IMR-90 (cell line): ENCODE measurements at regions not wholly inside any gene's neighbourhood (a gene's known extent, or its start where the extent isn't known, plus 50 kb on each side); places are given as distances from the start of the nearest gene placed in this dataset.

Experiments used
- ATAC-seq: fragments of 200-7000 bp; cut with Tn5 transposase; 2 replicates; pipeline ENCODE4 v1.9.1; 2020; ENCODE audit warnings: low read depth, mild to moderate bottlenecking, moderate library complexity
- BruUV-seq: library from RNA; stranded (reverse); fragments of 400-500 nt; replicated peaks from 2 replicates; lab custom pipeline; 2021; lab: Mats Ljungman, UMichigan
- CTCF ChIA-PET: fragments of 300-600 bp; formaldehyde crosslinking; extraction: SDS; loops from one replicate; lab custom pipeline; 2021; ENCODE audit warnings: antibody characterized with exemption; lab: Yijun Ruan, JAX
- POLR2A ChIA-PET: fragments of 300-600 bp; sonication (Branson Sonifier 250); formaldehyde crosslinking; loops from one replicate; lab custom pipeline; 2022; ENCODE audit warnings: antibody characterized with exemption; ENCODE audit not compliant: unreplicated experiment; lab: Charles Lee
- DNase-seq: peaks from one replicate; pipeline ENCODE4 v3.0.0; 2013
- H2AFZ ChIP-seq: replicated peaks from 2 replicates; pipeline ENCODE3; 2013; ENCODE audit warnings: low read length, mild to moderate bottlenecking; ENCODE audit not compliant: poor library complexity
- H2AK5ac ChIP-seq: 2 replicates; pipeline ENCODE4 v1.6.1; 2013; ENCODE audit warnings: low read depth, low read length, inconsistent platforms
- H2AK9ac ChIP-seq: replicated peaks from 2 replicates; pipeline ENCODE3; 2013; ENCODE audit warnings: mild to moderate bottlenecking, low read depth, low read length, moderate library complexity; ENCODE audit not compliant: poor library complexity
- H2BK120ac ChIP-seq: 2 replicates; pipeline ENCODE4 v1.6.1; 2013; ENCODE audit warnings: low read depth, low read length, inconsistent platforms
- H2BK15ac ChIP-seq: 3 replicates; pipeline ENCODE4 v1.6.1; 2013; ENCODE audit warnings: low read depth, low read length, inconsistent platforms
- H2BK20ac ChIP-seq: 2 replicates; pipeline ENCODE4 v1.6.1; 2013; ENCODE audit warnings: low read depth, mild to moderate bottlenecking, inconsistent platforms, low read length, moderate library complexity
- H2BK5ac ChIP-seq: 2 replicates; pipeline ENCODE4 v1.6.1; 2013; ENCODE audit warnings: mild to moderate bottlenecking, low read depth, low read length, inconsistent platforms; ENCODE audit not compliant: poor library complexity, severe bottlenecking
- H3K14ac ChIP-seq: replicated peaks from 2 replicates; pipeline ENCODE4 v1.6.1; 2013; ENCODE audit warnings: low read depth, low read length, inconsistent platforms
- H3K18ac ChIP-seq: 2 replicates; pipeline ENCODE4 v1.6.1; 2013; ENCODE audit warnings: low read depth, low read length, control low read depth
- H3K23ac ChIP-seq: 2 replicates; pipeline ENCODE4 v1.6.1; 2013; ENCODE audit warnings: low read depth, low read length, inconsistent platforms
- H3K27ac ChIP-seq: 2 replicates; pipeline ENCODE4 v1.5.1; 2013; ENCODE audit warnings: mild to moderate bottlenecking, control low read depth, low read length; ENCODE audit not compliant: insufficient read depth
- H3K27me3 ChIP-seq: 2 replicates; pipeline ENCODE4 v1.6.1; 2013; ENCODE audit warnings: low read length; ENCODE audit not compliant: control insufficient read depth, insufficient read depth
- H3K36me3 ChIP-seq: 2 replicates; pipeline ENCODE4 v1.6.1; 2013; ENCODE audit warnings: low read length, mixed read lengths; ENCODE audit not compliant: control insufficient read depth, insufficient read depth
- H3K4ac ChIP-seq: 2 replicates; pipeline ENCODE4 v1.6.1; 2013; ENCODE audit warnings: low read depth, low read length, inconsistent platforms
- H3K4me1 ChIP-seq: 2 replicates; pipeline ENCODE4 v1.6.1; 2013; ENCODE audit warnings: low read length, mixed read lengths; ENCODE audit not compliant: control insufficient read depth, insufficient read depth
- H3K4me2 ChIP-seq: 2 replicates; pipeline ENCODE4 v1.6.1; 2013; ENCODE audit warnings: low read depth, mild to moderate bottlenecking, control low read depth, low read length, moderate library complexity
- H3K4me3 ChIP-seq: 2 replicates; pipeline ENCODE4 v1.5.1; 2013; ENCODE audit warnings: low read depth, mild to moderate bottlenecking, control low read depth, low read length, moderate library complexity; ENCODE audit not compliant: insufficient read depth
- H3K56ac ChIP-seq: 2 replicates; pipeline ENCODE4 v1.6.1; 2013; ENCODE audit warnings: low read length, inconsistent platforms; ENCODE audit not compliant: insufficient read depth; ENCODE audit errors: extremely low read depth
- H3K79me1 ChIP-seq, 2 experiments: 2 replicates each; pipeline ENCODE4 v1.6.1; 2013; ENCODE audit warnings: low read length in 2 of 2, inconsistent platforms in 1 of 2, low read depth in 1 of 2
- H3K9ac ChIP-seq: 2 replicates; pipeline ENCODE4 v1.6.1; 2013; ENCODE audit warnings: low read depth, low read length, control low read depth
- H3K9me1 ChIP-seq: 2 replicates; pipeline ENCODE4 v1.6.1; 2013; ENCODE audit warnings: low read length, inconsistent platforms; ENCODE audit not compliant: insufficient read depth
- H3K9me3 ChIP-seq: 2 replicates; pipeline ENCODE4 v1.6.1; 2013; ENCODE audit warnings: low read length; ENCODE audit not compliant: control insufficient read depth, insufficient read depth
- H4K20me1 ChIP-seq: 2 replicates; pipeline ENCODE4 v1.6.1; 2013; ENCODE audit warnings: low read length, inconsistent platforms; ENCODE audit not compliant: insufficient read depth
- H4K5ac ChIP-seq: 2 replicates; pipeline ENCODE4 v1.6.1; 2013; ENCODE audit warnings: mild to moderate bottlenecking, low read depth, low read length, control low read depth
- H4K8ac ChIP-seq, 2 experiments: 2 replicates each; pipeline ENCODE4 v1.6.1; 2013; ENCODE audit warnings: low read depth in 2 of 2, low read length in 2 of 2, control low read depth in 1 of 2, inconsistent platforms in 1 of 2
- H4K91ac ChIP-seq: 2 replicates; pipeline ENCODE4 v1.6.1; 2013; ENCODE audit warnings: low read depth, low read length, inconsistent platforms; ENCODE audit not compliant: insufficient read depth
- BHLHE40 ChIP-seq: fragments of 150-350 bp; IDR thresholded peaks from 2 replicates; pipeline ENCODE4 v1.6.1; 2016; ENCODE audit warnings: mild to moderate bottlenecking, low read depth, low read length
- CEBPB ChIP-seq: IDR thresholded peaks from 2 replicates; pipeline ENCODE4 v1.6.1; 2012; ENCODE audit warnings: low read depth, low read length, improper control_type of control experiment
- CHD1 ChIP-seq: IDR thresholded peaks from 2 replicates; pipeline ENCODE4 v1.6.1; 2012; ENCODE audit warnings: low read depth, low read length, improper control_type of control experiment
- FOS ChIP-seq: fragments of 150-350 bp; IDR thresholded peaks from 2 replicates; pipeline ENCODE4 v1.6.1; 2016; ENCODE audit warnings: low read depth, low read length
- MAFK ChIP-seq: IDR thresholded peaks from 2 replicates; pipeline ENCODE4 v1.6.1; 2012; ENCODE audit warnings: low read depth, low read length, improper control_type of control experiment
- MAZ ChIP-seq: IDR thresholded peaks from 2 replicates; pipeline ENCODE4 v1.6.1; 2012; ENCODE audit warnings: low read depth, mild to moderate bottlenecking, low read length, improper control_type of control experiment, moderate library complexity, borderline replicate concordance
- MXI1 ChIP-seq: IDR thresholded peaks from 2 replicates; pipeline ENCODE4 v1.6.1; 2012; ENCODE audit warnings: low read depth, mild to moderate bottlenecking, low read length, moderate library complexity, borderline replicate concordance
- NFE2L2 ChIP-seq: fragments of 150-350 bp; IDR thresholded peaks from 2 replicates; pipeline ENCODE4 v1.6.1; 2016; ENCODE audit warnings: low read depth, mild to moderate bottlenecking, low read length
- POLR2A ChIP-seq: IDR thresholded peaks from 2 replicates; pipeline ENCODE4 v1.6.1; 2012; ENCODE audit warnings: mild to moderate bottlenecking, low read depth, low read length
- RAD21 ChIP-seq: IDR thresholded peaks from 2 replicates; pipeline ENCODE4 v1.6.1; 2012; ENCODE audit warnings: low read length, improper control_type of control experiment
- RCOR1 ChIP-seq: IDR thresholded peaks from 2 replicates; pipeline ENCODE4 v1.6.1; 2012; ENCODE audit warnings: mild to moderate bottlenecking, low read length, improper control_type of control experiment; ENCODE audit not compliant: insufficient replicate concordance
- RFX5 ChIP-seq: IDR thresholded peaks from 2 replicates; pipeline ENCODE4 v1.8.0; 2012; ENCODE audit warnings: low read depth, mild to moderate bottlenecking, low read length, moderate library complexity
- SMC3 ChIP-seq: fragments of 150-350 bp; IDR thresholded peaks from 2 replicates; pipeline ENCODE4 v1.6.1; 2016; ENCODE audit warnings: low read depth, mild to moderate bottlenecking, antibody characterized with exemption, low read length, moderate library complexity
- WGBS, 2 experiments: methylation state at CpG; one replicate each; pipeline versions ENCODE4 v1.1.5 to v1.1.7; 2013; ENCODE audit warnings: missing lambda C conversion rate in 2 of 2; ENCODE audit not compliant: insufficient read length in 1 of 2; ENCODE audit errors: extremely low coverage in 2 of 2; 5-methylcytosine and 5-hydroxymethylcytosine counted together
- dilution Hi-C: fragments of 300-500 bp; cut with HindIII; formaldehyde crosslinking; loops from one replicate; pipeline ENCODE4 v1.14.3; 2018; ENCODE audit warnings: low sequenced_read_pairs; ENCODE audit not compliant: unreplicated experiment
- in situ Hi-C: fragments of 300-500 bp; cut with MboI; formaldehyde crosslinking; loops from 3 replicates; pipeline ENCODE4 v1.14.3; 2019; ENCODE audit warnings: low sequenced_read_pairs, inconsistent platforms, mixed read lengths
- intact Hi-C: fragments of 100-400 bp; cut with micrococcal nuclease; formaldehyde crosslinking; loops from 2 replicates; pipeline ENCODE4 v1.10.0; 2022
- TF ChIP-seq, protein P1 (sequence below): fragments of 150-350 bp; IDR thresholded peaks from 2 replicates; pipeline ENCODE4 v1.6.1; 2017; ENCODE audit warnings: mild to moderate bottlenecking, antibody characterized with exemption, low read length, low read depth
- TF ChIP-seq, protein P2 (sequence below): conservative IDR thresholded peaks from 2 replicates; pipeline ENCODE4 v1.5.1; 2012; ENCODE audit warnings: mild to moderate bottlenecking, low read depth, low read length, improper control_type of control experiment
- TF ChIP-seq, protein P3 (sequence below): fragments of 150-350 bp; IDR thresholded peaks from 2 replicates; pipeline ENCODE4 v1.6.1; 2016; ENCODE audit warnings: low read depth, mild to moderate bottlenecking, low read length, moderate library complexity, borderline replicate concordance

DNA sequence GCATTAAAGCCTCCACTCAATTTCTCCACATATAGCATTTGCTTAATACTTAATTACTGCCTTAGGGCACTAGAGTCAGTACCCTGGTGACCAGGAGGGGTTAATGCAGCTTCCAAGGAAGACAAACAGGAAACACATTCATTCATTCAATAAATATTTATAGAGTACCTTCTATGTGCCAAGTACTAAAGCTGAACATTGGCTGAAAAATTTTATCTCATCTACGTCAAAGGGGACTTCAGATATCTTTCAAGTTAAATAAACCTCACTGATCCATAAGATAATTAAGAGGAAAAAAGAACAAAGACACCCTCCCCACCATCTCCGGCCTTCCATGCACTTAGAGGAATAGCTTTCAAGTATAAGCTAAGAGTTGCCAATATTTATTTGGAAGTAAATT lies 156.9 kb upstream of the PRICKLE2 start:
- in situ Hi-C loops (no loop called here), dilution Hi-C loops (no loop called here), intact Hi-C loops (loop anchor here (1.0 kb wide), 1 partner anchor 24 kb away; no protein-coding TSS in a partner anchor)
- DNase-seq (peak; percentile 64), ATAC-seq (peak; percentile 77)
- no TSS peak for BruUV-seq
- Histone ChIP-seq H3K27me3 (no peaks in the 10 kb centered on the region), H3K9me1 (peaks cover 10% of the 10 kb centered on the region), H3K56ac (no peak overlapping the region), H3K4ac (no peak overlapping the region), H4K8ac (peak overlapping the region in 1 of 2 experiments; percentile 93; a peak in 2 of 4 replicates), H2AK5ac (no peak overlapping the region), H2BK15ac (peak overlapping the region; percentile 82; the same call in 1 of the 3 replicates), H3K9me3 (0 out of 2 replicates have a peak, but pooled peaks cover 4% of the 10 kb centered on the region), H3K79me1 (peaks cover 0 to 8% of the 10 kb centered on the region in 2 experiments; a peak in 1 of 4 replicates), H2BK120ac (peak overlapping the region; percentile 67), H2AK9ac (no peak overlapping the region), H4K5ac (no peak overlapping the region; the same call in 1 of the 2 replicates), H3K4me2 (peak overlapping the region; percentile 64; the same call in 1 of the 2 replicates), H2AFZ (no peak overlapping the region), H2BK5ac (no peak overlapping the region), H3K14ac (peak overlapping the region; percentile 38; the same call in 1 of the 2 replicates), H3K36me3 (no peaks in the 10 kb centered on the region), H2BK20ac (peak overlapping the region; percentile 76), H3K4me3 (no peak overlapping the region), H3K18ac (peak overlapping the region; percentile 74; the same call in 1 of the 2 replicates), H3K4me1 (peaks cover 9% of the 10 kb centered on the region), H3K23ac (no peak overlapping the region), H4K20me1 (no peaks in the 10 kb centered on the region), H4K91ac (peak overlapping the region; percentile 19; the same call in 1 of the 2 replicates), H3K9ac (no peak overlapping the region), H3K27ac (peak overlapping the region; percentile 71; the same call in 1 of the 2 replicates)
- CTCF ChIA-PET: no interaction called here
- WGBS, 2 experiments: no CpG with 5 or more reads among the region's 2 CpGs
- TF ChIP-seq MXI1 (no peak), SMC3 (no peak), MAZ (no peak), CEBPB (no peak), NFE2L2 (no peak), RAD21 (no peak), BHLHE40 (no peak), MAFK (no peak), RCOR1 (no peak), RFX5 (no peak), CHD1 (no peak), FOS (no peak), POLR2A (no peak)
- TF ChIP-seq, protein P1, sequence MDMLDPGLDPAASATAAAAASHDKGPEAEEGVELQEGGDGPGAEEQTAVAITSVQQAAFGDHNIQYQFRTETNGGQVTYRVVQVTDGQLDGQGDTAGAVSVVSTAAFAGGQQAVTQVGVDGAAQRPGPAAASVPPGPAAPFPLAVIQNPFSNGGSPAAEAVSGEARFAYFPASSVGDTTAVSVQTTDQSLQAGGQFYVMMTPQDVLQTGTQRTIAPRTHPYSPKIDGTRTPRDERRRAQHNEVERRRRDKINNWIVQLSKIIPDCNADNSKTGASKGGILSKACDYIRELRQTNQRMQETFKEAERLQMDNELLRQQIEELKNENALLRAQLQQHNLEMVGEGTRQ: no peak
- TF ChIP-seq, protein P2, sequence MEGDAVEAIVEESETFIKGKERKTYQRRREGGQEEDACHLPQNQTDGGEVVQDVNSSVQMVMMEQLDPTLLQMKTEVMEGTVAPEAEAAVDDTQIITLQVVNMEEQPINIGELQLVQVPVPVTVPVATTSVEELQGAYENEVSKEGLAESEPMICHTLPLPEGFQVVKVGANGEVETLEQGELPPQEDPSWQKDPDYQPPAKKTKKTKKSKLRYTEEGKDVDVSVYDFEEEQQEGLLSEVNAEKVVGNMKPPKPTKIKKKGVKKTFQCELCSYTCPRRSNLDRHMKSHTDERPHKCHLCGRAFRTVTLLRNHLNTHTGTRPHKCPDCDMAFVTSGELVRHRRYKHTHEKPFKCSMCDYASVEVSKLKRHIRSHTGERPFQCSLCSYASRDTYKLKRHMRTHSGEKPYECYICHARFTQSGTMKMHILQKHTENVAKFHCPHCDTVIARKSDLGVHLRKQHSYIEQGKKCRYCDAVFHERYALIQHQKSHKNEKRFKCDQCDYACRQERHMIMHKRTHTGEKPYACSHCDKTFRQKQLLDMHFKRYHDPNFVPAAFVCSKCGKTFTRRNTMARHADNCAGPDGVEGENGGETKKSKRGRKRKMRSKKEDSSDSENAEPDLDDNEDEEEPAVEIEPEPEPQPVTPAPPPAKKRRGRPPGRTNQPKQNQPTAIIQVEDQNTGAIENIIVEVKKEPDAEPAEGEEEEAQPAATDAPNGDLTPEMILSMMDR: no peak
- TF ChIP-seq, protein P3, sequence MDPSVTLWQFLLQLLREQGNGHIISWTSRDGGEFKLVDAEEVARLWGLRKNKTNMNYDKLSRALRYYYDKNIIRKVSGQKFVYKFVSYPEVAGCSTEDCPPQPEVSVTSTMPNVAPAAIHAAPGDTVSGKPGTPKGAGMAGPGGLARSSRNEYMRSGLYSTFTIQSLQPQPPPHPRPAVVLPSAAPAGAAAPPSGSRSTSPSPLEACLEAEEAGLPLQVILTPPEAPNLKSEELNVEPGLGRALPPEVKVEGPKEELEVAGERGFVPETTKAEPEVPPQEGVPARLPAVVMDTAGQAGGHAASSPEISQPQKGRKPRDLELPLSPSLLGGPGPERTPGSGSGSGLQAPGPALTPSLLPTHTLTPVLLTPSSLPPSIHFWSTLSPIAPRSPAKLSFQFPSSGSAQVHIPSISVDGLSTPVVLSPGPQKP: no peak
- POLR2A ChIA-PET: interaction anchor here (0.5 kb wide), 1 partner anchor 116 kb away, joined by 3 read pairs; no protein-coding TSS in a partner anchor
